Islet precursor cell (in vitro differentiated cells): ENCODE measurements at regions not wholly inside any gene's neighbourhood (a gene's known extent, or its start where the extent isn't known, plus 50 kb on each side); places are given as distances from the start of the nearest gene placed in this dataset.
"Not testable (repeated sequence)": the region's sequence is repeated elsewhere in the genome, so short reads cannot be mapped to it uniquely, and the experiment has no call there.

Experiments used
- DNase-seq: peaks from one replicate; pipeline ENCODE4 v3.0.0-alpha.2; 2018

DNA sequence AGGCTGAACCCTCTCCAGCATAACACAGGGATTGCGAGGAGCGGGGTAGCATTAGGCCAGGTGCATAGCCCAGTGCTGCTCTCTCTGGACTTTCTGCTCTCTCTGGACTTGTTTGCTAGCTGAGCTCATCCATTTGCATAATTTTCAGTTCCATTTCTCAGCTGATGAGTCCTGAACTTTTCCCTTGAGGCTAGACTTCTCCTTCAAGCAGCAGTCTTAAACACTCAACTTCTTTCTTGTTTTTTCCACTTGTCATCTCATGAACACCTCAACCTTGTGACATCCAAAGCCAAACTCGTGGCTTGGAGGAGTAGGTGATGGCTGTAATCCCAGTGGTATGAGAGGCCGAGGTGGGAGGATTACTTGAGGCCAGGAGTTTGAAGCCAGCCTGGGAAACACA is 62.4 kb upstream of the EEF2KMT start:
- DNase-seq: not testable (repeated sequence)

DNA sequence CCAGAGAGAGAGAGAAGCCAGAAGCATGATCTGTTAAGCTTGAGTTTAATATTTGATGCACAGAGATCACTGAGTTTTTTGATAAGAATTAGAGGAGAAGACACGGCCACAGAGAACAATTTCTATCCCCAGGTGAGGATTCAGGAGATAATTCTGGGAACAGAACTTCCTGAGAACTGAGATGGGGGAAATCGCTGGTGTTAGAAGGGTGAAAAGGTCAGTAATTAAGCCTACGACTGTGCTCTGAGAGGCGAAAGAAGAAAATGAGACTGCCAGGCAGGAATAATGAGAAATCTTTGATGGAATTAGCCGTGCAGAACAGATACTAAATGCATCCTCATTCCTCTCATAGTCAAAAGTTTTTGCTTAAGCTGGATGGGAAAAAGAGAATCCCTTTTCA is 61.9 kb upstream of the EEF2KMT start:
- DNase-seq: not testable (repeated sequence)

DNA sequence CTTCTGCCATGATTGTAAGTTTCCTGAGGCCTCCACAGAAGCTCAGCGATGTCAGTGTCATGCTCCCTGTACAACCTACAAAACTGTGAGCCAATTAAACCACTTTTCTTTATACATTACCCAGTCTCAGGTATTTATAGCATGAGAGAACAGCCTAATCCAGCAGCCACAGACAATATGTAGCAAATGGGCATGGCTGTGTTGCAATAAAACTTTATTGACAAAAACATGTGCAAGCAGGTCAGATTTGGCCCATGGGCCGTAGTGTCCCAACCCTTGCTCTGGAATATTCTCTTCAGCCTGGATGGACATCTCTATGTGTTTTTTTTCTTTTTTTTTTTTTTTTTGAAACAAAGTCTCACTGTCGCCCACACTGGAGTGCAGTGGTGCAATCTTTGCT is 60.9 kb upstream of the EEF2KMT start:
- no peak for DNase-seq

DNA sequence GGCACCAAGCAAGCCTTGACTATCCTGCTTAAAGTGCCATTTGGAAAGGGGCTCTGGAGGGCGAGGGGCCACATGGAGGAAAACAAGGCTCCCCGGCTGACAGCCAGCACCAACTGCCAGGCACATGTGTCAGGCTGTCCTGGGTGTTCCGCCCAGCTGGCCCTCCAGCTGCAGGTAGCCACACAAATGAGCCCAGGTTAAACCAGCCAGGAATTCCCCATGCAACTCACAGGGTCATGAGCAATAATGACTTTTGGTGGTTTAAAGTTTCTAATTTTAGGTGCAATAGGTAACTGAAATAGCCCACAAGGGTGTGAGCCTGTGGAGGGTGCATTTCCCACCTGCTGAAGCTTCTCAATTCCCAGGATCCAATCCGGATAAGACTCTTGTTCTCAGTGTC is 58.9 kb upstream of the EEF2KMT start:
- DNase-seq: not testable (repeated sequence)

DNA sequence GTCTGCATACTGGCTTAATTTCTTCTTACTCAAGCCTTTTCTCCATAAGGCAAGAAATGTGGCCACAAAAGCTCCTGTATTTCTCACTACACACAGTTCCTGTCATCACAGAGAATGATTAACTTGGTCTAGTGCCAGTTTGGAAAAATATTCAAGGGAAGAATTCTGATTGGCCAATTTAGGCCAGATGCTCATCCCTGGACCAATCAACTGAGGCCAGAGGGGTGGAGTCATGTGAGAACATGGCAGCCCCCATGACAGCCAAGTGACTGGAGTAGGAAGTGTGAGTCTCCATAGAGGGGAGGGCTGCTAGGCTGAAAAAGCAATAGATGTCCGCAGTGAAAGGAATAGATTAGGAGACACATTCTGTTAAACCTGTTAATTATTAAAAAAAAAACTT is 56.4 kb upstream of the EEF2KMT start:
- DNase-seq: not testable (repeated sequence)

DNA sequence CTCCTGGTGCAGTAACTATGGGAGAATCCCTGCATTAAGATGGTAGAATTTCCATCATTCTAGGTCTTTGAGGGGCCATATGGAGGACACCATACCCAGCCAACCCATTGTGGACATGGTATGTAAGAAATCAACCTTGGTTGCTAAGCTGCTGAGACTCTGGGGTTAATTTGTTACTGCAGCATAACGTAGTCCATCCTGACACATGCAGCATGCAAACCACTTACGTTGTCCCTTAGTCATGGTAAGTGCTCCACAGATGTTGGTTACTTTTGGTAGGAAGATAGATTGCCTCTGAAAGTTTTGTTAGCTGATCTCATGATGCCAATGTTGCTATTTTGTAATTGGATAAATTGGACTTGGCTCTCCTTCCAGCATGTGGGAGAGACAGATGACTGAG is 53.8 kb upstream of the EEF2KMT start:
- not testable (repeated sequence) for DNase-seq
